NOMO-1 treated with DMSO at 0.1 percent for 48 hours (cell line): ENCODE measurements at regions not wholly inside any gene's neighbourhood (a gene's known extent, or its start where the extent isn't known, plus 50 kb on each side); places are given as distances from the start of the nearest gene placed in this dataset.

Experiments
- DNase-seq: peaks from one replicate; lab custom pipeline; 2025; ENCODE audit not compliant: unreplicated experiment; lab: John Stamatoyannopoulos, UW

GRCh38 chr4:141395919-141396318, 175.2 kb downstream of the ZNF330 start:
- DNase-seq: no peak

GRCh38 chr4:141402712-141403111, 182.0 kb downstream of the ZNF330 start:
- DNase-seq: no peak

- DNase-seq: no peak
Measured at GRCh38 chr4:141403782-141404181, 183.1 kb downstream of the ZNF330 start.

GRCh38 chr4:141406237-141406636, 185.5 kb downstream of the ZNF330 start:
- DNase-seq: no peak

GRCh38 chr4:141409556-141409955, 188.9 kb downstream of the ZNF330 start:
- DNase-seq: no peak

GRCh38 chr4:141410839-141411238, 190.1 kb downstream of the ZNF330 start:
- no peak for DNase-seq

- no peak for DNase-seq
Measured at GRCh38 chr4:141411936-141412335, 191.2 kb downstream of the ZNF330 start.

- DNase-seq: no peak
Measured at GRCh38 chr4:141413366-141413765, 192.7 kb downstream of the ZNF330 start.

GRCh38 chr4:141415651-141416050, 195.0 kb downstream of the ZNF330 start:
- DNase-seq: no peak

- DNase-seq: no peak
Measured at GRCh38 chr4:141416219-141416618, 195.5 kb downstream of the ZNF330 start.

- DNase-seq: no peak
Measured at GRCh38 chr4:141416677-141417363, 196.1 kb downstream of the ZNF330 start.

GRCh38 chr4:141417387-141417786, 196.7 kb downstream of the ZNF330 start:
- DNase-seq: no peak

GRCh38 chr4:141425124-141425523, 204.4 kb downstream of the ZNF330 start:
- DNase-seq: no peak

GRCh38 chr4:141427726-141428296, 207.1 kb downstream of the ZNF330 start:
- DNase-seq: no peak

- DNase-seq: no peak
Measured at GRCh38 chr4:141429933-141430332, 206.4 kb upstream of the IL15 start.

- DNase-seq: no peak
Measured at GRCh38 chr4:141430686-141431085, 205.7 kb upstream of the IL15 start.

GRCh38 chr4:141432000-141432712, 204.2 kb upstream of the IL15 start:
- DNase-seq: no peak

GRCh38 chr4:141435446-141436225, 200.7 kb upstream of the IL15 start:
- DNase-seq: no peak

- DNase-seq: no peak
Measured at GRCh38 chr4:141439223-141439622, 197.2 kb upstream of the IL15 start.

GRCh38 chr4:141447761-141448160, 188.6 kb upstream of the IL15 start:
- DNase-seq: no peak

- no peak for DNase-seq
Measured at GRCh38 chr4:141448490-141448889, 187.9 kb upstream of the IL15 start.

GRCh38 chr4:141449927-141450326, 186.5 kb upstream of the IL15 start:
- DNase-seq: no peak
